DND-41 (cell line): ENCODE measurements at regions not wholly inside any gene's neighbourhood (a gene's known extent, or its start where the extent isn't known, plus 50 kb on each side); places are given as distances from the start of the nearest gene placed in this dataset.
A peak's percentile ranks its signal among the peaks of the same experiment; 100 is the strongest.

Experiments used
- ATAC-seq: fragments of 200-7000 bp; cut with Tn5 transposase; 3 replicates; pipeline ENCODE4 v1.9.1; 2021; ENCODE audit warnings: low read depth; ENCODE audit not compliant: insufficient read depth
- DNase-seq: peaks from one replicate; pipeline ENCODE4 v3.0.0-alpha.2; 2020
- H2AFZ ChIP-seq: 2 replicates; pipeline ENCODE4 v1.6.0; 2012; ENCODE audit warnings: low read depth, low read length
- H3K27ac ChIP-seq: 2 replicates; pipeline ENCODE4 v1.5.1; 2012; ENCODE audit warnings: low read length, inconsistent platforms
- H3K27me3 ChIP-seq: fragments of 200-600 bp; sonication (generic); 2 replicates; pipeline ENCODE4 v1.6.0; 2012; ENCODE audit warnings: low read length, mild to moderate bottlenecking, inconsistent platforms; ENCODE audit not compliant: insufficient read depth, poor library complexity
- H3K36me3 ChIP-seq: 2 replicates; pipeline ENCODE4 v1.5.1; 2012; ENCODE audit warnings: low read length, inconsistent platforms; ENCODE audit not compliant: insufficient read depth
- H3K4me1 ChIP-seq: 2 replicates; pipeline ENCODE4 v1.5.1; 2012; ENCODE audit warnings: mild to moderate bottlenecking, low read length; ENCODE audit not compliant: insufficient read depth
- H3K4me2 ChIP-seq: 2 replicates; pipeline ENCODE4 v1.6.0; 2012; ENCODE audit warnings: mild to moderate bottlenecking, moderate library complexity, low read length, inconsistent platforms; ENCODE audit not compliant: insufficient read depth
- H3K4me3 ChIP-seq, 2 experiments: fragments of 200-600 bp in 1 of 2; shearing (Covaris generic) in 1 of 2; 2 replicates each; pipeline ENCODE4 v1.5.1; 2012 to 2016; ENCODE audit warnings: inconsistent platforms in 2 of 2, low read length in 2 of 2, mild to moderate bottlenecking in 2 of 2, low read depth in 1 of 2, moderate library complexity in 1 of 2
- H3K79me2 ChIP-seq: 2 replicates; pipeline ENCODE4 v1.6.0; 2012; ENCODE audit warnings: low read length, inconsistent platforms; ENCODE audit not compliant: insufficient read depth
- H3K9ac ChIP-seq: 2 replicates; pipeline ENCODE4 v1.6.0; 2012; ENCODE audit warnings: low read depth, mild to moderate bottlenecking, inconsistent platforms, low read length, moderate library complexity
- H3K9me3 ChIP-seq: 2 replicates; pipeline ENCODE4 v1.5.1; 2012; ENCODE audit warnings: low read length, moderate library complexity, mild to moderate bottlenecking, inconsistent platforms; ENCODE audit not compliant: insufficient read depth, severe bottlenecking
- H4K20me1 ChIP-seq: 2 replicates; pipeline ENCODE4 v1.6.0; 2012; ENCODE audit warnings: low read length; ENCODE audit not compliant: insufficient read depth
- CTCF ChIP-seq: IDR thresholded peaks from 2 replicates; pipeline ENCODE4 v1.5.1; 2012; ENCODE audit warnings: borderline replicate concordance, low read length, moderate library complexity, mild to moderate bottlenecking; ENCODE audit not compliant: poor library complexity, severe bottlenecking; ENCODE audit errors: extremely low read depth
- EZH2 ChIP-seq: IDR thresholded peaks from 3 replicates; pipeline ENCODE4 v1.6.1; 2012; ENCODE audit warnings: borderline replicate concordance, low read depth, mild to moderate bottlenecking, moderate library complexity, low read length, inconsistent platforms; ENCODE audit not compliant: severe bottlenecking

GRCh38 chr13:88979465-88980175 lies 1308.4 kb downstream of the SLITRK5 start:
- H4K20me1 ChIP-seq, result no peaks in the 10 kb centered on the region
- ATAC-seq (no peak), DNase-seq (no peak)
- TF ChIP-seq EZH2 (no peak), CTCF (peak; percentile 38)
- H3K4me1 ChIP-seq, result no peaks in the 10 kb centered on the region
- H3K4me3 ChIP-seq, result no peak overlapping the region
- H3K9me3 ChIP-seq, result no peaks in the 10 kb centered on the region
- H3K27ac ChIP-seq, result no peak overlapping the region
- no peaks in the 10 kb centered on the region for H3K36me3 ChIP-seq
- H2AFZ ChIP-seq, result peak overlapping the region; percentile 2; the same call in 1 of the 2 replicates
- no peaks in the 10 kb centered on the region for H3K27me3 ChIP-seq
- H3K9ac ChIP-seq, result no peak overlapping the region
- H3K79me2 ChIP-seq, result no peaks in the 10 kb centered on the region
- no peak overlapping the region for H3K4me2 ChIP-seq

GRCh38 chr13:89003656-89004055 lies 1332.5 kb downstream of the SLITRK5 start:
- Histone ChIP-seq H3K27ac (no peak overlapping the region), H4K20me1 (no peaks in the 10 kb centered on the region), H2AFZ (no peak overlapping the region), H3K9me3 (no peaks in the 10 kb centered on the region), H3K4me2 (no peak overlapping the region), H3K4me3 (no peak overlapping the region), H3K79me2 (no peaks in the 10 kb centered on the region), H3K4me1 (no peaks in the 10 kb centered on the region), H3K9ac (no peak overlapping the region), H3K36me3 (no peaks in the 10 kb centered on the region), H3K27me3 (no peaks in the 10 kb centered on the region)
- no peak for DNase-seq
- ATAC-seq, result no peak
- TF ChIP-seq EZH2, result no peak
- no peak for TF ChIP-seq CTCF

GRCh38 chr13:89011615-89012014 lies 1340.4 kb downstream of the SLITRK5 start:
- Histone ChIP-seq H3K27ac (no peak overlapping the region), H3K9me3 (no peaks in the 10 kb centered on the region), H4K20me1 (no peaks in the 10 kb centered on the region), H3K4me2 (no peak overlapping the region), H3K36me3 (no peaks in the 10 kb centered on the region), H3K27me3 (no peaks in the 10 kb centered on the region), H3K9ac (no peak overlapping the region), H3K4me3 (no peak overlapping the region), H3K79me2 (no peaks in the 10 kb centered on the region), H3K4me1 (no peaks in the 10 kb centered on the region), H2AFZ (no peak overlapping the region)
- no peak for DNase-seq
- no peak for ATAC-seq
- TF ChIP-seq EZH2, result no peak
- TF ChIP-seq CTCF, result no peak
